OCI-LY1 (cell line): ENCODE measurements at regions not wholly inside any gene's neighbourhood (a gene's known extent, or its start where the extent isn't known, plus 50 kb on each side); places are given as distances from the start of the nearest gene placed in this dataset.

Source experiments
- H2AFZ ChIP-seq: fragments of 200-600 bp; sonication (generic), shearing (Covaris generic); 2 replicates; pipeline ENCODE4 v1.6.0; 2014; ENCODE audit warnings: antibody characterized with exemption, mild to moderate bottlenecking, low read length
- H3F3A ChIP-seq: fragments of 200-600 bp; sonication (generic), shearing (Covaris generic); 2 replicates; pipeline ENCODE4 v1.6.0; 2014; ENCODE audit warnings: mild to moderate bottlenecking, antibody characterized with exemption, low read length, moderate library complexity; ENCODE audit not compliant: insufficient read depth
- H3K27ac ChIP-seq: fragments of 200-600 bp; sonication (generic); 2 replicates; pipeline ENCODE4 v1.5.1; 2014; ENCODE audit warnings: low read length, mixed run types, mild to moderate bottlenecking, low read depth; ENCODE audit not compliant: poor library complexity, severe bottlenecking
- H3K27me3 ChIP-seq: fragments of 200-600 bp; sonication (generic); 2 replicates; pipeline ENCODE4 v1.6.0; 2014; ENCODE audit warnings: antibody characterized with exemption, mild to moderate bottlenecking, low read length, moderate library complexity; ENCODE audit not compliant: insufficient read depth
- H3K36me3 ChIP-seq: fragments of 200-600 bp; sonication (generic); 2 replicates; pipeline ENCODE4 v1.6.1; 2014; ENCODE audit warnings: mild to moderate bottlenecking, antibody characterized with exemption, low read length, moderate library complexity, mixed read lengths; ENCODE audit not compliant: insufficient read depth
- H3K4me1 ChIP-seq: fragments of 200-600 bp; sonication (generic); 2 replicates; pipeline ENCODE4 v1.5.1; 2014; ENCODE audit warnings: mild to moderate bottlenecking, low read length, moderate library complexity; ENCODE audit not compliant: insufficient read depth, severe bottlenecking
- H3K4me2 ChIP-seq: fragments of 200-600 bp; sonication (generic), shearing (Covaris generic); 2 replicates; pipeline ENCODE4 v1.6.1; 2014; ENCODE audit warnings: low read length
- H3K4me3 ChIP-seq: fragments of 200-600 bp; sonication (generic); 2 replicates; pipeline ENCODE4 v1.5.1; 2014; ENCODE audit warnings: low read length, low read depth, mild to moderate bottlenecking, mixed read lengths; ENCODE audit not compliant: poor library complexity, severe bottlenecking
- H3K79me2 ChIP-seq: fragments of 200-600 bp; shearing (Covaris generic); 2 replicates; pipeline ENCODE4 v1.6.1; 2016; ENCODE audit warnings: mixed run types, low read length, mixed read lengths; ENCODE audit not compliant: insufficient read depth
- H3K9ac ChIP-seq: fragments of 200-600 bp; sonication (generic), shearing (Covaris generic); 2 replicates; pipeline ENCODE4 v1.6.1; 2014; ENCODE audit warnings: mild to moderate bottlenecking, low read length, mixed read lengths
- H3K9me2 ChIP-seq: fragments of 200-600 bp; sonication (generic), shearing (Covaris generic); 2 replicates; pipeline ENCODE4 v1.6.1; 2014; ENCODE audit warnings: low read depth, mild to moderate bottlenecking, low read length, mixed read lengths
- H3K9me3 ChIP-seq: fragments of 200-600 bp; shearing (Covaris generic); 2 replicates; pipeline ENCODE4 v1.6.1; 2014; ENCODE audit warnings: low read length, mixed read lengths
- H4K20me1 ChIP-seq: fragments of 200-600 bp; sonication (generic), shearing (Covaris generic); 2 replicates; pipeline ENCODE4 v1.6.0; 2016; ENCODE audit warnings: mild to moderate bottlenecking, low read length; ENCODE audit not compliant: insufficient read depth
- CTCF ChIP-seq: fragments of 200-600 bp; sonication (generic), shearing (Covaris generic); IDR thresholded peaks from 2 replicates; pipeline ENCODE4 v1.5.1; 2017; ENCODE audit warnings: mild to moderate bottlenecking, antibody characterized with exemption, low read length, moderate library complexity, mixed read lengths
- EZH2 ChIP-seq: fragments of 200-600 bp; sonication (generic), shearing (Covaris generic); IDR thresholded peaks from 2 replicates; pipeline ENCODE4 v1.8.0; 2017; ENCODE audit warnings: borderline replicate concordance, mixed run types, mild to moderate bottlenecking, antibody characterized with exemption, low read length, moderate library complexity, mixed read lengths

- Histone ChIP-seq H4K20me1 (no peaks in the 10 kb centered on the region), H3K4me3 (no peak overlapping the region), H3F3A (no peaks in the 10 kb centered on the region), H3K4me1 (no peaks in the 10 kb centered on the region), H3K27ac (no peak overlapping the region), H3K79me2 (no peaks in the 10 kb centered on the region), H3K4me2 (no peak overlapping the region), H3K9me3 (no peaks in the 10 kb centered on the region), H3K9me2 (no peaks in the 10 kb centered on the region), H2AFZ (no peak overlapping the region), H3K9ac (no peak overlapping the region), H3K36me3 (no peaks in the 10 kb centered on the region), H3K27me3 (no peaks in the 10 kb centered on the region)
- TF ChIP-seq EZH2 (no peak), CTCF (no peak)
These were observed 241.5 kb downstream of the OSR1 start for GRCh38 chr2:19116918-19117317.

GRCh38 chr2:19114754-19115231 is 243.6 kb downstream of the OSR1 start:
- TF ChIP-seq EZH2 (no peak), CTCF (no peak)
- no peaks in the 10 kb centered on the region for H3K27me3 ChIP-seq
- no peaks in the 10 kb centered on the region for H3K4me1 ChIP-seq
- no peak overlapping the region for H2AFZ ChIP-seq
- no peak overlapping the region for H3K9ac ChIP-seq
- H3K4me3 ChIP-seq: no peak overlapping the region
- no peaks in the 10 kb centered on the region for H3K9me3 ChIP-seq
- H3K36me3 ChIP-seq: no peaks in the 10 kb centered on the region
- H3K4me2 ChIP-seq: no peak overlapping the region
- H3K9me2 ChIP-seq: no peaks in the 10 kb centered on the region
- H3K79me2 ChIP-seq: no peaks in the 10 kb centered on the region
- no peak overlapping the region for H3K27ac ChIP-seq
- H3F3A ChIP-seq: no peaks in the 10 kb centered on the region
- no peaks in the 10 kb centered on the region for H4K20me1 ChIP-seq

- no peaks in the 10 kb centered on the region for H3K9me2 ChIP-seq
- no peaks in the 10 kb centered on the region for H3K79me2 ChIP-seq
- H3K9me3 ChIP-seq: no peaks in the 10 kb centered on the region
- no peak for TF ChIP-seq CTCF
- no peak for TF ChIP-seq EZH2
- no peaks in the 10 kb centered on the region for H3F3A ChIP-seq
- no peaks in the 10 kb centered on the region for H3K27me3 ChIP-seq
- no peaks in the 10 kb centered on the region for H4K20me1 ChIP-seq
- no peaks in the 10 kb centered on the region for H3K4me1 ChIP-seq
- no peaks in the 10 kb centered on the region for H3K36me3 ChIP-seq
- no peak overlapping the region for H3K4me2 ChIP-seq
- H2AFZ ChIP-seq: no peak overlapping the region
- H3K9ac ChIP-seq: no peak overlapping the region
- H3K4me3 ChIP-seq: no peak overlapping the region
- H3K27ac ChIP-seq: no peak overlapping the region
These were observed 244.3 kb downstream of the OSR1 start for GRCh38 chr2:19114126-19114525.
